Hepatocyte (in vitro differentiated cells): ENCODE measurements at regions not wholly inside any gene's neighbourhood (a gene's known extent, or its start where the extent isn't known, plus 50 kb on each side); places are given as distances from the start of the nearest gene placed in this dataset.

Source experiments
- DNase-seq: peaks from one replicate; pipeline ENCODE4 v3.0.0-alpha.2; 2016; ENCODE audit warnings: low spot score
- H2AFZ ChIP-seq: fragments of 200-600 bp; sonication (generic); 2 replicates; pipeline ENCODE4 v1.6.0; 2016; ENCODE audit warnings: antibody characterized with exemption, mild to moderate bottlenecking
- H3K27ac ChIP-seq: fragments of 200-600 bp; sonication (generic); 2 replicates; pipeline ENCODE4 v1.5.1; 2016; ENCODE audit warnings: mild to moderate bottlenecking
- H3K27me3 ChIP-seq: fragments of 200-600 bp; sonication (generic); 2 replicates; pipeline ENCODE4 v1.6.1; 2016
- H3K36me3 ChIP-seq: fragments of 200-600 bp; sonication (generic); replicated peaks from 2 replicates; pipeline ENCODE4 v1.5.1; 2016; ENCODE audit warnings: low read depth; ENCODE audit not compliant: insufficient read depth
- H3K4me1 ChIP-seq: fragments of 200-600 bp; sonication (generic); 2 replicates; pipeline ENCODE4 v1.5.1; 2016; ENCODE audit warnings: mild to moderate bottlenecking, moderate library complexity; ENCODE audit not compliant: insufficient read depth
- H3K4me2 ChIP-seq: fragments of 200-600 bp; sonication (generic); 2 replicates; pipeline ENCODE4 v1.6.0; 2016
- H3K4me3 ChIP-seq: fragments of 200-600 bp; sonication (generic); 2 replicates; pipeline ENCODE4 v1.5.1; 2016; ENCODE audit warnings: mild to moderate bottlenecking
- H3K79me2 ChIP-seq: fragments of 200-600 bp; sonication (generic); 2 replicates; pipeline ENCODE4 v1.6.0; 2017; ENCODE audit warnings: mild to moderate bottlenecking
- H3K9me2 ChIP-seq: fragments of 200-600 bp; sonication (generic); replicated peaks from 2 replicates; pipeline ENCODE4 v1.6.0; 2017; ENCODE audit warnings: mild to moderate bottlenecking; ENCODE audit not compliant: insufficient read depth
- H3K9me3 ChIP-seq: fragments of 200-600 bp; sonication (generic); 2 replicates; pipeline ENCODE4 v1.5.1; 2016; ENCODE audit warnings: low read depth, mild to moderate bottlenecking
- H4K20me1 ChIP-seq: fragments of 200-600 bp; sonication (generic); 2 replicates; pipeline ENCODE4 v1.6.0; 2016; ENCODE audit warnings: mild to moderate bottlenecking; ENCODE audit not compliant: insufficient read depth, poor library complexity, severe bottlenecking
- EZH2 ChIP-seq: fragments of 200-600 bp; sonication (generic); IDR thresholded peaks from 2 replicates; pipeline ENCODE4 v1.6.1; 2016; ENCODE audit warnings: antibody characterized with exemption, mild to moderate bottlenecking, borderline replicate concordance
- EZH2phosphoT487 ChIP-seq: fragments of 200-600 bp; sonication (generic); IDR thresholded peaks from one replicate; pipeline ENCODE4 v1.6.1; 2018; ENCODE audit warnings: antibody characterized with exemption, mild to moderate bottlenecking, low read depth, moderate library complexity; ENCODE audit not compliant: unreplicated experiment, severe bottlenecking
- WGBS: methylation state at CpG from one replicate; pipeline ENCODE4 v1.1.6; 2016; ENCODE audit warnings: low lambda C conversion rate; ENCODE audit errors: missing lambda C conversion rate; 5-methylcytosine and 5-hydroxymethylcytosine counted together
- TF ChIP-seq, protein P1 (sequence below): fragments of 200-600 bp; sonication (generic); IDR thresholded peaks from 2 replicates; pipeline ENCODE4 v1.5.1; 2016; ENCODE audit warnings: antibody characterized with exemption, mild to moderate bottlenecking; ENCODE audit not compliant: poor library complexity

DNA sequence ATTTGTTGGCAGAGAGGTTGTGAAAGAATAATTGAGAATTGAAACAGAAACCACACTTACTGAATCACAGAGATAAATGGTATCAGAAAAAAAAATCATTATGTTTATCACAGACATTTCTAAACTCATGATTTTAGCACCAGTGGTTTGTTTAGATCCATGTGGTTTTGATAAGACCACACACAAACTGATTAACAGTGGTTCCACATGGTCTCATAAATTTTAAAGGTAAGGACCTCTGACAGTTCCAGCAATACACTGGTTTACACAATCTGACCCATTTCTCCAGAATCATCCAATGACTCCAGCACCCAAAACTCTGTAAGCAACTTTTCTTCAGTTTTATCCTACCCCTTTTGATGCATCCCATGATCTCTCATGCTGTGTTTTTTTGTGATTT is 261.2 kb downstream of the ANXA1 start:
- Histone ChIP-seq H2AFZ (no peak overlapping the region), H3K27ac (no peak overlapping the region)

DNA sequence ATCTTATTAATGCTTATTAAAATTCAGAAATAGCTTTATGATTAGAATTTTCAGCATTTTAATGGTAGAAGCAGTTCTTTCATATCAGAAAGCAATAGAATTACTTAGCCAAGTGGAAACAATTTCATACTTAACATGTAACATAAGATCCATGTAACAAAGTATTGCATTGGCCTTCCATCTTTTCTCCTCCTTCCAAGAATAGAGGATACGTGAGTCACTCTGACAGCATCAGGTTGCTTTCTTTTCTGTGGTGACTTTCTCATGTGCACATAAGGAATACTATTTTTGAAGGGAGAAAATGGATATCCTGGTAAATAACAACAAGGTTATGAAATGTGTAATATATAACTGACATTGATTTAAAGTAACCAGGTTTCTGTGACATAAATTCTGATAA is 272.2 kb downstream of the ANXA1 start:
- WGBS: 88% methylated on average over 1 of the region's 1 CpG
- no peaks in the 10 kb centered on the region for H4K20me1 ChIP-seq

More for the DNA sequence above, 261.2 kb downstream of the ANXA1 start:
- DNase-seq: no peak
- TF ChIP-seq EZH2phosphoT487: no peak
- TF ChIP-seq EZH2: no peak
- TF ChIP-seq, protein P1, sequence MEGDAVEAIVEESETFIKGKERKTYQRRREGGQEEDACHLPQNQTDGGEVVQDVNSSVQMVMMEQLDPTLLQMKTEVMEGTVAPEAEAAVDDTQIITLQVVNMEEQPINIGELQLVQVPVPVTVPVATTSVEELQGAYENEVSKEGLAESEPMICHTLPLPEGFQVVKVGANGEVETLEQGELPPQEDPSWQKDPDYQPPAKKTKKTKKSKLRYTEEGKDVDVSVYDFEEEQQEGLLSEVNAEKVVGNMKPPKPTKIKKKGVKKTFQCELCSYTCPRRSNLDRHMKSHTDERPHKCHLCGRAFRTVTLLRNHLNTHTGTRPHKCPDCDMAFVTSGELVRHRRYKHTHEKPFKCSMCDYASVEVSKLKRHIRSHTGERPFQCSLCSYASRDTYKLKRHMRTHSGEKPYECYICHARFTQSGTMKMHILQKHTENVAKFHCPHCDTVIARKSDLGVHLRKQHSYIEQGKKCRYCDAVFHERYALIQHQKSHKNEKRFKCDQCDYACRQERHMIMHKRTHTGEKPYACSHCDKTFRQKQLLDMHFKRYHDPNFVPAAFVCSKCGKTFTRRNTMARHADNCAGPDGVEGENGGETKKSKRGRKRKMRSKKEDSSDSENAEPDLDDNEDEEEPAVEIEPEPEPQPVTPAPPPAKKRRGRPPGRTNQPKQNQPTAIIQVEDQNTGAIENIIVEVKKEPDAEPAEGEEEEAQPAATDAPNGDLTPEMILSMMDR: no peak
- Histone ChIP-seq H3K36me3 (no peaks in the 10 kb centered on the region), H3K4me3 (no peak overlapping the region), H3K9me2 (no peaks in the 10 kb centered on the region), H4K20me1 (no peaks in the 10 kb centered on the region), H3K4me2 (no peak overlapping the region), H3K4me1 (no peaks in the 10 kb centered on the region), H3K27me3 (no peaks in the 10 kb centered on the region), H3K79me2 (no peaks in the 10 kb centered on the region), H3K9me3 (no peaks in the 10 kb centered on the region)

DNA sequence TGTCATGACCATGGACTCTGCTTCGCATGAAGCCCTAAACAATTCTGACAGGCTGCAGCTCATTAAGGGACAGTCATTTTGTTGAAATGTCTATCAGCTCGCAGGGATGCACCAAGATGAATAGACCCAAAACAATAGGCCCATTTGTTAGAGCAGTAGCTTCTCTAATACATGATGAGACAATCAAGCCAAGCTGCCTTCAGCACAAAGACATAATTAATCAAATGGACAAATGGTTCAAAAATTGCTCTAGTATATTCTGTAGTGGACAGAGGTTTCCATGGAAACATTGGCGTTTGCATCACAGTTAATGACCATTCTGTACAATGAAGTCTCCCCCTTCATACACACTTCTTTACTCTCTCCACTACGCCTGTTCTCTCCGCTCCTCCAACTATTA is 274.6 kb downstream of the ANXA1 start:
- Histone ChIP-seq H2AFZ (no peak overlapping the region), H3K9me2 (no peaks in the 10 kb centered on the region), H3K4me2 (no peak overlapping the region), H3K4me1 (no peaks in the 10 kb centered on the region), H3K27me3 (no peaks in the 10 kb centered on the region), H3K4me3 (no peak overlapping the region), H3K36me3 (no peaks in the 10 kb centered on the region), H4K20me1 (no peaks in the 10 kb centered on the region), H3K27ac (no peak overlapping the region), H3K9me3 (no peaks in the 10 kb centered on the region), H3K79me2 (no peaks in the 10 kb centered on the region)
- DNase-seq: no peak
- TF ChIP-seq EZH2 (no peak), EZH2phosphoT487 (no peak)
- TF ChIP-seq, protein P1: no peak
- 60% methylated on average over 5 of the region's 5 CpGs for WGBS

More for the DNA sequence above, 272.2 kb downstream of the ANXA1 start:
- no peaks in the 10 kb centered on the region for H3K27me3 ChIP-seq
- H3K4me1 ChIP-seq: no peaks in the 10 kb centered on the region
- no peak overlapping the region for H3K4me3 ChIP-seq
- no peak overlapping the region for H2AFZ ChIP-seq
- no peaks in the 10 kb centered on the region for H3K79me2 ChIP-seq
- no peaks in the 10 kb centered on the region for H3K9me3 ChIP-seq
- no peak for TF ChIP-seq EZH2
- no peak for TF ChIP-seq EZH2phosphoT487
- TF ChIP-seq, protein P1: no peak
- no peaks in the 10 kb centered on the region for H3K36me3 ChIP-seq
- no peaks in the 10 kb centered on the region for H3K9me2 ChIP-seq
- no peak for DNase-seq
- no peak overlapping the region for H3K4me2 ChIP-seq
- no peak overlapping the region for H3K27ac ChIP-seq

DNA sequence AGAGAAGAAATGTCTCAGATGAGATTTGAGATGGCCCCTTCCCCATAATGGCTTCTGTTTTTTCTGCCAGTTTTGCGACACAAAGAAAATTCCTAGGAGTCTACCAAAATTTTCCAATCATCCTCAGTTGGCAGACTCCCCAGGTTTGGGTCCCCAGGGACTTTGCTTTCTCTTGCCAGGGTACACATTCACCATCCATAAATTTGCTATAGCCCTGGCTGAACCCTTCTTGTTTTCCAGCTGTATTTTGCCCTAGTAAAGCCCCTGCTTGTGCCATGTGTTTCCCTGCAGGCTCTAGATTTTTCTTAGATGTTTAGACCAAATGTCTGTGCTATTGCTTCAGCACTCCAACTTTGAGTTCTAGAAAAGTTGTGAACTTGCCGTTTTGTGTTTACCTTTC is 283.2 kb downstream of the ANXA1 start:
- no peak for DNase-seq
- no peaks in the 10 kb centered on the region for H4K20me1 ChIP-seq
- no peak overlapping the region for H3K4me3 ChIP-seq
- no peaks in the 10 kb centered on the region for H3K79me2 ChIP-seq
- H3K27ac ChIP-seq: no peak overlapping the region
- 79% methylated on average over 2 of the region's 2 CpGs for WGBS
- no peaks in the 10 kb centered on the region for H3K4me1 ChIP-seq
- no peak overlapping the region for H3K4me2 ChIP-seq
- no peaks in the 10 kb centered on the region for H3K9me2 ChIP-seq
- H3K9me3 ChIP-seq: no peaks in the 10 kb centered on the region
- H3K36me3 ChIP-seq: no peaks in the 10 kb centered on the region
- no peaks in the 10 kb centered on the region for H3K27me3 ChIP-seq
- no peak overlapping the region for H2AFZ ChIP-seq
- TF ChIP-seq EZH2phosphoT487 (no peak), EZH2 (no peak)
- TF ChIP-seq, protein P1: no peak
